Ammon's horn (tissue), 1 donor: ENCODE measurements at regions not wholly inside any gene's neighbourhood (a gene's known extent, or its start where the extent isn't known, plus 50 kb on each side); places are given as distances from the start of the nearest gene placed in this dataset.

Source experiments
- DNase-seq: peaks from one replicate; pipeline ENCODE4 v3.0.0-alpha.2; 2016; ENCODE audit warnings: low spot score

DNA sequence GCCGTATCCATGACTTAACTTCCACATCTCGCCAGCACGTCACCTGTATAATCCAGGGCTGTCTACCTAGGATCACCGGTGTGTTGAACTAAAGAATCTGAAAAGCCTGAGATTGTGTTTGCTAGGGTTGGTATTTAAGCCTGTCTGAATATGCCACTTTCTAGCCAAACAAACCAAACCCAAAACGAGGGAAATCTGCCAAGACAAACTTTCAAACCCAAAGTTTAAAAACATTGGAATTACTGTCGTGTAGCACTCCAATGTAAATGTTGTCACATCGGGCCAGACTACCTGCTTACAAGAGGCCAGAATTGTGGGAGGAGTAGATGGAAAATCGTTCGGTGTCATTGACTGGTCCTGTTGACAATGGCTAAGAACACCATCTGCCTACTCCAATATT lies 747.8 kb downstream of the EFNB2 start:
- DNase-seq: no peak

DNA sequence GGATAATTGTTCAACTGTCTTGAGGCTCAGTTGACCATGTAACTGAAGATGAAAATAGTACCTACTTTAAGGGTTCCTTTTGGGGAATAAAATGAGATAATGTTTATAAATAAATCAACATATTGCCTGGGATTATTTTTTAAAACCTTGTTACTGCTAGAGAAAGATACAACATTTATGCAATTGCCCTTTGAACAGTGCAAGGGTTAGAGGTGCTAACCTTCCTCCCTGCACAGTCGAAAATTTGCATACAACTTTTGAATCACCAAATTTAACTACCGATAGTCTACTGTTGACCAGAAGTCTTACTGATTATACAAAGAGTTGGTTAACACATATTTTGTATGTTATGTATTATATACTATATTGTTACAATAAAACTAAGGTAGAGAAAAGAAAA lies 750.0 kb downstream of the EFNB2 start:
- DNase-seq: no peak

DNA sequence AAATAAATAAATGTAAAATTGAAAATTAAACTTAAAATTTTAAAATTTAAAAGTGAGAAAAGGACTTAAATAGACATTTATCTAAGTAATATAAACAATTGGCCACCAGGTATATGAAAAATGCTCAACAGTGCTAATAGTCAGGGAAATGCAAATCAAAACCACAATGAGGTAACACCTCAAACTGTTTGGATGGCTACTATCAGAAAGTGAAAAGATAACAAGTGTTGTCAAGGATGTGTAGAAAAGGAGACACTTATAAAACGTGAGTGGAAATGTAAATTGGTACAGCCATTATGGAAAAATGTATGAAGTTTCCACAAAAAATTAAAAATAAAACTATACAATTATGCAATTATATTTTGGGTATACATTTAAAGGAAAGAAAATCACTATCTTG lies 752.2 kb downstream of the EFNB2 start:
- no peak for DNase-seq

DNA sequence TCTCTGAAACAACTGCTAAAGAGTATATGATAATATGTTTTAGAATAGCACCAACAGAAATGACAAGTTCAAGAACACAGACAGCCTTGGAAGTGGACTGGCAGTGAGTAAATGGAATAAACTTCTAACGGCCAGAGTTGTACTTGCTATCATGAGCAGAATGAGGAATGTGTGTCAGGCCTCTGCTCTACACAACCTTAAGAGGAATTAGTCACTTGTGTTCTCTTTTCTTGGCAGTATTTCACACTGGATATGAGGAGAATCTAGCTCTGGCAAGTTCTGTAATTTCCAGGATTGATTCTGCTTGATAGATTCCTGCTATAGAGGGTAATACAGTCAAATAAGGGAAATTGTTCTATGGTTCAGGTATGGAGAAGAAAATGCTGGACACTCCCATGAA lies 757.3 kb downstream of the EFNB2 start:
- DNase-seq: no peak

DNA sequence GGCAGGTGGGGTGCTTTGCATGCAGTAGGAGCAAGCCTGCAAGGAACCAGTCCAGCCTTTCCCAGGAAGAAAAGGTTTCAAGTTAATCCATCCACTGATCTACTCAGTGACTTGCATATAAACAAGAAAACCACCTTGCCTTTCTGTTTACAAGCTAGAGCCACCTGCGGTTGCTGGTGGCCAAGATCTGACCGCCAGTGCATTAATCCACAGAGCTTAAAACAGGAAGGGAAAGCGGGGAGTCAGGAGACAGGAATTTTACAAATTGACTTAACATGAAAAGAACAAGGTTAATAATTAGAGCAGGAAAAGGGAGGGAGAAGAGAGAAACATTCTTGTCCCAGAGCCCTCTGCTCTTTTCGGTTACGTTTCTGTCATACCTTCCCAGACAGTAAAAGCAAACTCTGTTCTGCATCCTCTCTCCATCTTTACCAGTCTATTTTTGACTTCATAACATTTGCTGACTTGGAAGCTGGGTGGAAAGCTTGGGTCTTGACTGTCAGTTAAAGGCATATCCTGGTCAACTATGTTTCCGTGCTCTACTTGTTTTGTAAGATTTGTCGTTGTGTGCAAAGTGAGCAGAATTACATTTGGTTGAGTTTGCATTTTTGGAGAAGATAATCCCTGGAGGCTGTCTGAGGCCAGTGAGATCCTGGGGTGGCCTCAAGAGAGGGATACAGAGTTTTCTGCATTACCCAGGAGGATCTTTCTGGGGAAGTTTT lies 760.6 kb downstream of the EFNB2 start:
- DNase-seq: no peak

DNA sequence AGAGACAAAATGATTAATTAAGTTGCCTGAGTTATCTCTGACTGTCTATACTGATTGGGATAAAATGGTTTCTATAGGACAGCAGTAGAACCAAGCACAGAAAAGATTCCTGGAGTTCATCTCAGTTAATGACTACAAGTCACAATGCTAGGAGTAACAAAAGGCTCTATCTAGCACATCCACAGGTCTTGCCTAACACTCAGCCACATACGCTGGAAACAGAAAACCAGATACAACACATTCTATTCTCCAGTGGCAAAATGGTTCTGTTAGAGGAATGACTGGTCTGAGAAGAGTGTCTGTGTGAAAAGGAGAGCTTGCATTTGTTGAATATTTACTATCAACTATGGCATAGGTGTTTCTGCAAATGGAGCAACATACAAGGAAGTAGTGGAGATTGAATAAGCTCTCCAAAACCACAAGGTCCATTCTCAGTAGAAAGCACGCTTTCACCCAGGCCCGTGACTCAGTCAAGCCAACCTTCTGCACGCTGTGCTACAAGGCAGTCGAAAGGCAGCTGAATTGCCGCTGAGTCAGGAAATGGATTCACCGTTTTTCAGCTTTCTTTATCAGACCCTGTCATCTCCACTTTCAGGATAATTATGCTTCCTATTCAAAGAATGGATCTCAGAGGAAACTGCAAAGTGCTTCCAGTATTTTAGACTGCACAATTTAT lies 761.5 kb downstream of the EFNB2 start:
- no peak for DNase-seq

DNA sequence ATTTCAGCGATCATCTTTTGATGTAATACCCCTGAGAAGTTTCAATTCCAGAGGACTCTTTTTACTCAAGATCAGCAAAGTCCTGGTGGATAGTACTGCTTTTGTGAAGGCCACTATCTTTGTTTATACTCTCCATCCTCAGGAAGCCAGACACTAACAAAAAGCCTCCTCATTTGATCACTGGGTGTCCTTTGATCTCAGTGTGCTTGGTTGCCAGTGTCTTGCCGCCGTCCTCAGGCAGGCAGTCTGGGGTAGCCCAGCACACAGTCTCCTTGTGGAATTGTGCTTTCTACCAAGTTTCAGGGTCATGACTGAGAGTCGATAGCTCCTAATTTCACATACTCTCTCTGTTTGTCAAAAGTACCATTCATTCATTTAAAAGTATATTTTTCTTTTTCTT lies 762.2 kb downstream of the EFNB2 start:
- DNase-seq: peak; percentile 2

DNA sequence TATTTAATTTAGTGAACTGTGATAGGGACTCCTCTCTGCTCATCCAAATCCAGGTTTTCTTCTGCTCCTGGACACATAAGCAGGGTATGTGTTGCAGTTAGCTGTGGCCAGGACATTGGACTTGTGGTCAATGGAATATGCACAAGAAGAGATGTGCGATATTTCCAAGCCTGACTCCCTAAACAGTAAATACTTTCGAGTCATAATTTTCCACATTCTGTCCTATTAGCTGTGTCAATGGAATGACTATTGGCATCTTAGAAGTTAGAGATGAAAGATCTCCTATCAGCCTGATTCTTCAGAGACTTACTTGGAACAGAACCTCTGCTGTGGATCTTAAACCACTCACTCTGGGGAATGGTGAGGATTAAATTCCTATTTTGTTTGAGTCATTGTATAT lies 771.0 kb downstream of the EFNB2 start:
- DNase-seq: no peak

DNA sequence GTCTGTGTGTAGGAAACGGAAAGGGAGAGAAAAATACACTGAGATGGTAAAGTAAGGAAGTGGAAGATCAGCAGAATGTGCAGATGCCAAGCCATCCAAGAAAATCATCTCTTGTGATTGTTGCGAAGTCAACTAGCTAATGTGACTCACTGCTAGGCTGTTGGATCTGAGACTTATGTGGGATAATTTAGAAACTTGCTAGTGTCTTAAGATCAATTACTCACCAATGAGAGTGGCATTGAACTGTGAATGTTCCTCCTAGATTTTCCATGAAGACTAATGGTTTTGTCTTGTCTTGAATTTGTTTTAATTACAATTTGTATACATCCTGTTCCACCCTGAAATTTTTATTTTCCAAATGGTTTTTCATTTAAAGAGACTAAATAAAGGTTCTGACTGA lies 771.6 kb downstream of the EFNB2 start:
- no peak for DNase-seq

DNA sequence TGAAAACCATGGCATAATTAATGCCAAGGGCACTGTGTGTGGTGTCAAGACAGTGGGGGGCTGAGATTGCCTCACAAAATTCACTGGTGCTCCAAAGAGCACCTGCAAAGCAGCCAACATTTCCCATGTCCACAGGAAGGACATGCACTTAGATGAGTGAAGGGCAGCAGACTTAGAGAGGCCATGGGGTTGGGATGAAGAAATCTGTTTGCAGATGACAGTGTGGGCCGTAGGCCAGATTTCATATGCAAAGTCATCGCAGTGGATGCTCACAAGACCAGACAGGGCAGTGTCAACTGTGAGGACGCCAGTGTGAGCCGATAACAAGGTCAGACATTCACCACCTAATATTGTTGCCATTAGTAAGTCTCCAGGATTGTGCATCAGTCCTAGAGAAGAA lies 773.4 kb downstream of the EFNB2 start:
- no peak for DNase-seq

DNA sequence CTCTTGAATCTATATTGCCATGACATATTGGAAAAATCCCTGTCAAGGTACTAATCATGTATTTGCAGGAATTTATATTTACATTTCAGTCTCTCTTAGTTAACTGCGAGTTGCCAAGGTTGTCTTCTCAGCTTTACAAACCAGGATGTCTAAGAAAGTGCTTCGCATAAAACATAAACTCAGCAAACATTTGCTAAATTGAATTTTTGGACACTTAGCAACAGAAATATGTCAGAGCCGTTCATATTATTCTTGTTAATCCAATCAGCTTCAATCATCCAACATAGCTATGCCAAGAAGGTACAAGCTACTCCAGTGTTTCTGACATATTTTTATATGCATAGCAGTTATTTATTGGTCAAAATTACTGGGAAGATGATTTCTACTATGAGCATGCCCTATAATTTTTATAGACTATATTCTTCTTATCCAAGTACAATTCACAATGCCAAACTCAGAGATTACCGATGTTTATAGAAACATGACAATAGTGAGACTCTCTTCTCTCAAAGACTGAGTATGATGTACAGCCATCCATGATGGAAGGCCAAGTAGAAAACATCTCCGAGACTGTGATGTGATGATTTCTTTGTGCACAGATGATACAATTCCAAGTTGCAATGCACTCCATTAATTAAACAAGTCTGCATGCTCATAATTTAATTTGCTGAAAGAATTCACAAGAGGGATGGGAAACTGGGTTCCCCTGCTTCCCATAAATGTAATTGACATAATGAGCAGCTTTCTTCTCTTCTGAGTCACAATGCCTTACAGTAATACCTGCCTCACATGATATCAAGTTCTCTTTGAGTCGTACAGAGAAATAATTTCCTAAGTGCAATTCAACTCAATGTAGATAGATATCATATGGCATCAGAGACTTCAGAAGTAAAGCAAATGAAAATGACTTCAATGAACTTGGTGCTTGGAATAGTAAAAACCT lies 776.3 kb downstream of the EFNB2 start:
- DNase-seq: no peak

DNA sequence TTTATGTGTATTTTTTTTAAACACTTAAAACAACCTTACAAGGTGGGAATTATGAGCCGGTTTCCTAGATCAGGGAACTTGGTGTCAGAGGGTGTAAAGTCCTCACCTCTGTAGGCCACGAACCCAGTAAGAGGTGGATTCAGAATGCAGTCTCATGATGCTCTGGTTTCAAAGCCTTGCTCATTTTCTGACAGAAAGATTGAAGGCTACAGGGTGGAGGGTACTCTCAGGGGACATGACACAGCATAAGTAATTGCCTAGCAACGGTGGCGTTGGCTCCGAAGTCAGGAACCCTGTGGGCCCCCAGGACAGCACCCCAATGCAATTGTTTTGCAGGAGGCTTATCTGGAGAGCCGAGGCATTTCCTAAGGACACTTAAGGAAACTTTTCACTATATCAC lies 794.7 kb downstream of the EFNB2 start:
- DNase-seq: no peak

DNA sequence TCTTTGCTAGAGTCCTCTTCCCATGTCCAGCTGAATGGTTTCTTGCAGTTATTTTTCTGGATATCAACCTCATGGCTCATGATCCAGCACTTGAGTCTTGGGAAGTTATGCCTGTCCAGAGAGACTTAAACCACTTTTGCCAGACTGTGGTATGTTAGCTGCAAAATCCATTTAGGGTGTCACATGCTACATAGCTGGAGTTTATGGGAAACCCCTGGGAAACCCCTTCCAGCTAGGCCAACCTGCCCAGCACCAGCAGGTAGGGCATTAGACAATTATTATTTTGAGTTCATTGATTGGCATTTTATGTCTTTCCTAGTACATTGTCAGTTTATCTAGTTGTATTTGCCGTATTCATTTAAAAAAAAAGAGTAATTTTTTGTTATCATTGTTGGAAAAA lies 797.8 kb downstream of the EFNB2 start:
- DNase-seq: no peak

DNA sequence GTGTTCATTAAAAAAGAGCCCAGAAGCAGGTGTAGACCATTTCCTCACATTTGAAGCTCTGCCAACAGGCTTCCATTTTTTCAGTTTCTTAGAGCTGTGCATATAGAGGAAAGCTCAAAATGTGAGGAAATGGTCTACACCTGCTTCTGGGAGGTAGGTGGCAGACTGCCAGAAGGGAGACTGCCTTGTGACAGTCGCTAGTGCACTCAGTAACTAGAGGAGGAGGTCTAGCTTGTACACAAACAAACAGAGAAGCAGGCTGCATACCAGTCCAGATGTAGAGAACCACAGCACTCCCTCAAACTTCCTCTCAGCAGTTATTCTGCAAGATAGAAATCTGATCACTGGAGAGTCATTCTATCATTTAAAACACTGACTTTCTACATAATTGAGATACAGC lies 800.2 kb downstream of the EFNB2 start:
- DNase-seq: no peak

DNA sequence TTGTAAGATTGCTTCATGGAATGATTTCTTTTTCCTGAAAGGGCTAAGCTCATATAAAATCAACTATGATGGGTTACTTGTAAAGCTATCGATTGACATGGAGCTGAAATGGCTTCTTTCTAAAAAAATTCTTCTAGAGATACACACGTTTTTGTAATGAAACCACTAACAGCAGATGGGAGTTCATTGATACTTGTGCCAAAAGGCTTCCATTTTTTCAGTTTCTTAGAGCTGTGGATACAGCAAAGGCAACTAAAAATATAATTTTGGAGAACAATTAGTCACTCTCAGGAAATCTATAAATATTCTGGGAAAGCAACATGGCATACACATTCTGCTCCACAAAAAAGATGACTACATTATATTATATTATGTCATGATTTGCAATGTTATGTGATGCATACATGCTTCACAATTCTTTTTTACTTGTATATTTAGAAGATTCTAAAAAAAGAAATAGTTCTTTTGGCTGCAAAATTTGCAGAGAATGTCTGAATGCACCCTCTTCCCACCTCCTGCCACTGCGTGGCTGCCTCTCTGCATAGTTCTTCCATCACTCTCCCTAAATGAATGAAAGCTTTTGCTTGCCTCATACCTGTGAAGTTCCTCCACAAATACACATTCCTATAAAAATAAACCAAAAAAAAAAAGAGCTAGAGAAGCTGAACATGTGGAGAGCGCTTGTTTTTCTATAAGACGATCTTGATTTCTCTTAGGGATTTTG lies 802.5 kb downstream of the EFNB2 start:
- DNase-seq: peak; percentile 8

DNA sequence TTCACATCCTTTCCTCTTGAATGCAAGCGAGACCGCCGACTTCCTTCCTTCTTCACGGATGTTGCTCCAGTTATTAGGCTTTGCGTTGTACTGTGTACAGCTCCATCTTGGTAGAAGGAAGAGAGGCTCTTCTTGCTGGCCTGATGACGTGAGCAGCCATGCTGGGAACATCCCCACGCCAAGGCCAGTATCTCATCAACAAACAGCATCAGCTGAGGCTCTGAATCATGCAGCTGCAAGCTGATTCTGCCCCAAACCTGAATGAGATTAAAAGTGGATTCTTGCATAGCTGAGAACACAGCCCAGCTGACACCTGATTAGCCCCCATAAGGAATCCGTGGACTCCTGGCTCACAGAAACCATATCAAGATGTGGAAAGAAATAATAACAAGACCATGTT lies 809.6 kb downstream of the EFNB2 start:
- DNase-seq: no peak

DNA sequence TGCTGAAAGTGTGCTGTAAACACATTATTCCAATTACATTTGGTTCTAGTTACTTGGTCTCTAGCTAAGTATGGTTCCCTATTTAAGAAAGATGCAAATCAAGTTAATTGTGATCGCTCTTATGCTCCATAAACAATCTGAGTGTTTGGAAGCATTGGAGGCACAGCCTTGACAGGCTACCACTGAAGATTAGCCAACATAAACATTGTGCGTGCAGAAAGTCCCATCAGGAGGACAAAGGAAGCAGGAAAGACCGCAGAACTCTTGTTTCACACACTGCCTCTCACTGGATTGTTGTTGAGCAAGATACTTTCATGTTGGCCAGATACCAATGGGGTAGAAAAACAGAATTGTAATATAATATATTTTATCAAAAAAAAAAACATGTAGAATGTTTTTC lies 814.4 kb downstream of the EFNB2 start:
- DNase-seq: no peak

DNA sequence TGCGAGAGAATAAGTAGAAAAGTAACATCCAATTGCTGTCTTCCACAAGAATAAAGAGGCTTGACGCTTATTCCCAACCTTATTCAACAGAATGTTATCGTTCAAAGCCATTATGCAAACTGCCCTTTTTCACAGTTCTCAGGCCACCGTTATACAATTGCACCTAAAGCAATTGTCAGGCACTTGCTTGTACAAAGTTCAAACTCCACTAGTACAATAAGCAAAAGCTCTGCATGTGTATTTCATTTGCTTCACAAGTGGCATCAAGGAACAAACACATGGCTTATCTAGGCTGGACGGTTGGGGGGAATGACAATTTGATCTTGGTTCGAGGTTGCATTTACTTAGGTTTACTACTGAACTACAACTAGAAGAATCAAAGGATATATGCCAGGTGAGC lies 815.6 kb downstream of the EFNB2 start:
- no peak for DNase-seq

DNA sequence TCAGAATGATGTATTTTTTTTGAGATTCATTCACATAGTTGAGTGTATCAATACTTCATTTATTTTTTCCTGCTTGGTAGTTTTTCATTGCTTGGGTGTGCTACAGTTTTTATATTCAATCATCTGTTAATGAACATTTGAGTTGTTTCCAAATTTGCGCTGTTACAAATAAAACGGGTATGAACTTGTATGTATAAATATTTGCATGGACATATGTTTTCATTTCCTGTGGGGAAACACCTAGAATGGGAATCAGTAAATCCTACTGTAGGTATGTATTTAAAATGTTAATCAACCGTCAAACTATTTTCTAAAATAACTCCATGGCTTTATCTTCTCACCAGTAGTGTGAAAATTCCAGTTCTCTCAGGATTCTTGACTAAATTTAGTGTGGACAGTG lies 826.3 kb downstream of the EFNB2 start:
- DNase-seq: no peak

DNA sequence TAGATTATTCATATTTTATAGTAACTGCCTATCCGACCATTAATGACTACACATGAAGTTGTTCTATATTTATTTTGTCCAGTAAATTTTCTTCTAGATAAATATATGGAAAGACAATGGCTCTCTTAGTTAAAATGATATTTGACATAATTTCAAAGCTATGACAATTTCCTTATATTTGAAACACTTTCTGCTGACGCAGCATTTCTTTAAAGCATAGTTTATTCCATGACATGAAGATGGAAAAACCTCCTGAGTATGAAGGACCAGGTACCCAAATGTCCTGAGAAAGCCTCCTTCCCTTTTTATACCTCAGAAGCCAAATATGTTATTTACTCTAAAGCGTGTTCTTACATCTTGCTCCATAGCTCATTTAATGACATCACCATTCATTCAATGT lies 831.6 kb downstream of the EFNB2 start:
- no peak for DNase-seq

DNA sequence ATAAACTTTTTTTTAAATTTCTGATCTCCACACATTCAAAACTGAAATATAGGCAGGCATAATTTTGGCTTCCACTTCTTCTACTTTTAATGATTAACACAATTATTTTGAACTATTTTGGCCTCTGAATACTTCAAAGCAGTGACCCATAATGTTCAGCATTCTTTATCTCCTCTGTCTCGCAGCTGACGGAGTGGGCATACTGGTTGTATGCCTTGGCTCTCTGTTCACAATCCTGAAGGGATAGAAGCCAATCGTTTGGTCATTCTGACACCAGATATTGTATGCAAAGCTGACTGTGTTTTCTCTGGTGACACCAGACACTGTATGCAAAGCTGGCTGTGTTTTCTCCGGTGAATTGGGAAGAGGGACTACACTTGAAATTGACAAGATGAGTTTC lies 833.0 kb downstream of the EFNB2 start:
- DNase-seq: no peak

DNA sequence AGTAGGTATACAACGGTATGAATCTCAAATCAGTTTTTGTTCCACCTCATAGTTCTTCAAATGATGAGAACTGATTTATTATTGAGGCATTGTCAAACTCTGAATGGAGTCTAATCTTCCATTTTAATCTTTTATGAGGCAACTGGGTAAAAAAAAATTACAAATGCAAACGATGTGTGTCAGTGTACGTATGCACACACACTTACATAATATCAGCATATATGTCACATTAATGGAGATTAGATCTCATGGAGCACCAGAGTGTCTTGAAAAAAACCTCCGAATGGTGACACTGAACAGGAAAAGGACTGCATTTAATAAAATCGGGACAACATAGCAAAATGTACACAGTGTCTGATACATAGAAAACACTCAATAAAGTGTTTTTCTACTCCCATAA lies 842.7 kb downstream of the EFNB2 start:
- DNase-seq: no peak
